ENCODE measurements at regions not wholly inside any gene's neighbourhood (a gene's known extent, or its start where the extent isn't known, plus 50 kb on each side); places are given as distances from the start of the nearest gene placed in this dataset.
"Not testable (repeated sequence)": the region's sequence is repeated elsewhere in the genome, so short reads cannot be mapped to it uniquely, and the experiment has no call there.

DNA sequence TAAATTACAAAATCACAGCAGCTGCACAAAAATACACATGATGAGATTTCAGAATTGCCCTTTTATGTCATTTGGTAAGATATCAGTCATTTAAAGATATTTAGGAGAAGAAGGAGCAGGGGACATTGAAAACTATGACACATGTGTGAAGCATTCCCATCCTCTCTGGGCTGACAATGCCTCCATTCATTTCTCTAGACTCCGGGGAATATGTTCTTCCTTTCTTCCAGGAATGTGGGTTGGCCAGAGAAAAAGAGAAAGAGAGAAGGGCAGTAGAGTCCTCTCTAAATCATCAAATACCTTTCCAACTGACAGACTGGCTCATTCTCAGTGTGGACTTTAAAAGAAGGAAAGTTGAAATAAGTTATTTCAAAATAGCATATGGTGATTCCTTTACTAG, 205.6 kb upstream of the ADAMTSL1 start:
- DNase-seq = no peak
- in situ Hi-C loops (cut with HindIII; ENCODE audit: low pct_ligation_motif_present, low pct_unique_long_range_greater_than_20kb, low sequenced_read_pairs) = loop anchor here (25.0 kb wide), 1 partner anchor 144 kb away; no protein-coding TSS in a partner anchor

DNA sequence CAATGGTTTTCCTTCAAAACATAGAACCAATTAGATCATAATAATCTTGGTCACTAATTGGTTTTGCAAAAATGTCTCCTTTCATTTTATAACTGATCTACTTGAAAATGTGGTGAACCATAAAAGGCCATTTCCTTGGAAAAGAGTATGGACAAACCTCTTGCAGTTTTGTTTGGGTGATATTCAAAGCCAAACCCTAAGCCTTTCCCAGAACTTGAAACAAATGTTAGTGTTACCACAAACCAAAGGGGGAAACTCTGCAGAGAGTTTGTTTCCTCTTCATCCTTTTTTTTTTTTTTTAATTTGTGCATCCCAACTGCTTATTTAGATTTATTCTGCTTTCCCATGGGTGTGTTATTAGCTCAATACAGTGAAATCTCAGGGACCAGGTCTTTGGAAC, 204.4 kb upstream of the ADAMTSL1 start:
- DNase-seq = no peak
- in situ Hi-C loops (cut with HindIII; ENCODE audit: low pct_ligation_motif_present, low pct_unique_long_range_greater_than_20kb, low sequenced_read_pairs) = loop anchor here (25.0 kb wide), 1 partner anchor 143 kb away; no protein-coding TSS in a partner anchor

DNA sequence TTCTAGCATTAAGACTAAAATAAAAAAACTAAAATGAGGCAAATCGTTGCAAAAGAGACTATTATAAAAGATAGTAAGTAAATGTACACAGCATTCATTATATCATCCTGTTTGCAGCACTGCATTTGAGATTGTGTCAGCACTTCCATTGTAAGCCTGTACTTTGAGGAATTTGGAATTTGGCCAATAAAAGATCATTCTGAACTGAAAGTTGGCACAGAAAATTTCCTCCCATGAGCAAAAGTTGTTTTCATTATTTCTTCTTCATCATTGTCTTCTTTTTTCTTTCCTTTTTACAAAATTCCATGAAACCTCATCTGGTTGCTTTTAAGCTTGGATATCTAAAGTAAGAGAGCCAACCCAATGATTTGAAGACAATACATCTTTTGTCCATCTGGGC, 199.3 kb upstream of the ADAMTSL1 start:
- in situ Hi-C loops (cut with HindIII; ENCODE audit: low pct_ligation_motif_present, low pct_unique_long_range_greater_than_20kb, low sequenced_read_pairs) = loop anchor here (25.0 kb wide), 1 partner anchor 138 kb away; no protein-coding TSS in a partner anchor
- no peak for DNase-seq

DNA sequence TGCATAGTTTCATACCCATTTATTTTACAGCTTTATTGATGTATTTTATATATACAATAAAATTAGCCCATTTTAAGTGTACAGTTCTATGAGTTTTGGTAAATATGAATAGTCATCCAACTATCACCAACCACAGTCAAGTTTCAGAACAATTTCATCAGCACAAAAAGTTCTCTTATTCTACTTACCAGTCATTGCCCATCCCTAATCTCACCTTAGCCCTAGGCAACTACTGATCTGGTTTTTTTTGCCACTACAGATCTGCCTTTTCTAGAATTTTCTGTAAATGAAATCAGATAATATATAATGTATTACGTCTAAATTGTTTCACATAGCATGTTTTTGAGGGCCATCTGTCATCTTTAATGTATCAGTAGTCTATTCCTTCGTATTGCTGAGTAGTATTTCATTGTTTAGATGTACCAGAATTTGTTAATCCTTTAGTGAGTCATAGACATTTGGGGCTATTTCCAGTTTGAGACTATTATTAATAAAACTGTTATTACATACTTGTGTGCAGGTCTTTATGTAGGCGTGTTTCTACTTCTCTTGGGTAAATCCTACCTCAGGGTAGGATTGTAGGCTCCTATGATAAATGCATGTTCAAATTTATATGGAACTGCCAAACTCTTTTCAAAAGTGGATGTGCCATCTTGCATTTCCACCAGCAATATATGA, 198.5 kb upstream of the ADAMTSL1 start:
- in situ Hi-C loops (cut with HindIII; ENCODE audit: low pct_ligation_motif_present, low pct_unique_long_range_greater_than_20kb, low sequenced_read_pairs) = no loop called here
- no peak for DNase-seq

DNA sequence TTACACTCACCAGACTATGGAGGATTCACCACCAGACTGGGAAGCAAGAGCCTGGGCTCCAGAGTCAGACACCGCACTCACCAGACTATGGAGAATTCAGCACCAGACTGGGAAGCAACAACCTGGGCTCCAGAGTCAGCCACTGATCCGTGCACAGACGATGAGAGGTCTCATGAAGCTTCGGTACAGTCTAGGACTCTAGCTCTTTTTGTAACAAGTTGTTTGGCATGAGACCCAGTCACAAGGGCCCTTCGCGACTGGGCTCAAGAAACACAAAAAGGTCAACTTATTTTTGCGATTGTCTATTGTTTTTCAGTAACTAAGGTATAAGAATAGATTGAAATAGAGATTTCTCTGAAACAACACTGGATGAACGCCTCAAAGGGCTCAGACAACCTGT, 192.7 kb upstream of the ADAMTSL1 start:
- DNase-seq = no peak
- in situ Hi-C loops (cut with HindIII; ENCODE audit: low pct_ligation_motif_present, low pct_unique_long_range_greater_than_20kb, low sequenced_read_pairs) = no loop called here

DNA sequence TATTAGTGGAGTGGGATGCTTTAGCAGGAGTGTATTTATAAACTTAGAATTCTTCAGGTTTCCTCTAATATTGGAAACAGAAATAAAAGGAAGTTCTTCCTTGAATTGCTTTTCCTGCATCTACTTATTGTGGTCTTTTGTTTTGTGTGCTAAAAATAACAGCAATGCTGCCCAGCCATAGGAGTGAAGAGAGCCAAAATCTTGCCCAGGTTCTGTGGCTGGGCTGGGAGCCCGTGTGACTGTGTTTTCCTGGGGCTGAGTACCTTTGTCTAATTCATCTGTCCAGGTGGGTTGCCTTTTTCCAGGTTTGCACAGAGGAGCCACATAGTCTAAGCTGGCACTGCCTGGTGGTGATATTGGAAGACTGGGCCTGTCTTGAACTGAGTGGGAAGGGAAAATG, 179.7 kb upstream of the ADAMTSL1 start:
- in situ Hi-C loops (cut with HindIII; ENCODE audit: low pct_ligation_motif_present, low pct_unique_long_range_greater_than_20kb, low sequenced_read_pairs) = no loop called here
- DNase-seq = no peak

DNA sequence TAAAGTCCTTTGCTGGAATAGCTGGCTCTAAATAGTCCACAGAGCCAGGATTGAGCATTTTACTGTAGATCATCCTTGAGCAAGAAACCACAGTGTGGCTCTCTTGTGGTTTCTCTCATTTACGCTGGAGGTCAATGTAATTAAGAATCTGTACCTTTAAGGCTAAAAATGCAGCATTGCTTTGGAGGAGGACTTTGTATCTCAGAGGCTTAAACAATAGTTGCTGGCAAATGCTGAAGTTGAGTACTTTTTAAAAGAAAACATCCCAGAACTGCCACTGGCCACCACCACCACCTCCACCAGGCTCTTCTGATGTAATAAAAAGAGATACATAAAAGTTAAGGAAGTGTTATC, 177.3 kb upstream of the ADAMTSL1 start:
- in situ Hi-C loops (cut with HindIII; ENCODE audit: low pct_ligation_motif_present, low pct_unique_long_range_greater_than_20kb, low sequenced_read_pairs) = no loop called here
- no peak for DNase-seq

DNA sequence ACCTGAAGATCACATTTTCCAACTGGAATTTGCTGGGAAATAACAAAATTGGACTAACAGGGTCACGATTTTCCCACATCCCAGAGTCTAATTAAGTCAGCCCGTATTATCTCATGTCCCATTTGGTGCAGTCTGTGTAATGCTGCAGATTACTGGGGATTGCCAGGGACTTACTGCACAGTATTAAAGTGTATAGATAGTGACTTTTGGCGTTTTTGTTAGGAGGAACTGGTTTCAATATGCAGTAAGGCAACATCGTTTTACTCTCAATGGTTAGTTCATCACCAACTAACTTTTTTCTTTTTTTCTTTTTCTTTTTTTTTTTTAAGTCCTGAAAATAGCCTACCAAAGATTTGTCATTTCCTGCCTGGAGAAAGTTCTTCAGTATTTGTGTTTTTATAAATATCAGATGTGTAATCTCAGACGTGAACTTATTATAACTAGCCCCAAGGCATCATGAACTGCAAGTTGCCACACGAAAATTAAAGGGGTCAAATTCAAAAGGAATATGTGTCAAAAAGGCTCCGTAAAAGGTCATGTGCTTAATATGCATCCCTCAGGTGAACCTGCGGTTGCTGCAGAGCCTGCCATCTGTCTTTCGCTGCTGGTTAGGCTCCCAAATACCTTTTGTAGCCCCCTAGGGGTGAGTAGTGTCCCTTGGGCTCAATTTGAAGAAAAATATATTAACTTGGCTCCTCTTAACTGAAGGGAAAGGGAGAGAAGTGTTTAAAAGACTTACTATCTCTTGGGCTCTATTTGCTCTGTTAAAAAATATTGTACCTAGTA, 176.7 kb upstream of the ADAMTSL1 start:
- no peak for DNase-seq
- in situ Hi-C loops (cut with HindIII; ENCODE audit: low pct_ligation_motif_present, low pct_unique_long_range_greater_than_20kb, low sequenced_read_pairs) = no loop called here

DNA sequence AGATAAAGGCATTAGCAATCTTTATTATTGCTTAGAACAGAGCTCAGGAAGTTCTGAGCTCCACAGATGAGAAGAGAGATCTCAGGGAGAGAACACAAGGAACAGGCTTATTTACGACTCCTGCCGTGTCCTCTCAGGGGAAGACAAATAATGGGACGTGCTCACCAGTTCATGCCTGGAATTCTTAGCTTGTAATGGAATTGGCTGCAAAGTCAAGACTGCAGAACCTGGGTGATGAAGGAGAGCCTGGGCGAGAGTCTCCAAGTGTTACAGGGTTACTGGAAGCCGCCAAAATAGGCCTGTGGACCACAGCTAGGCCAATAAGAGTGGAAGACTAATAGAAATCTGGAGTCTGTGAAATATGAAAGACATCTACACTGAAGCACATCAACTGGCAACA, 174.5 kb upstream of the ADAMTSL1 start:
- no peak for DNase-seq
- in situ Hi-C loops (cut with HindIII; ENCODE audit: low pct_ligation_motif_present, low pct_unique_long_range_greater_than_20kb, low sequenced_read_pairs) = no loop called here

DNA sequence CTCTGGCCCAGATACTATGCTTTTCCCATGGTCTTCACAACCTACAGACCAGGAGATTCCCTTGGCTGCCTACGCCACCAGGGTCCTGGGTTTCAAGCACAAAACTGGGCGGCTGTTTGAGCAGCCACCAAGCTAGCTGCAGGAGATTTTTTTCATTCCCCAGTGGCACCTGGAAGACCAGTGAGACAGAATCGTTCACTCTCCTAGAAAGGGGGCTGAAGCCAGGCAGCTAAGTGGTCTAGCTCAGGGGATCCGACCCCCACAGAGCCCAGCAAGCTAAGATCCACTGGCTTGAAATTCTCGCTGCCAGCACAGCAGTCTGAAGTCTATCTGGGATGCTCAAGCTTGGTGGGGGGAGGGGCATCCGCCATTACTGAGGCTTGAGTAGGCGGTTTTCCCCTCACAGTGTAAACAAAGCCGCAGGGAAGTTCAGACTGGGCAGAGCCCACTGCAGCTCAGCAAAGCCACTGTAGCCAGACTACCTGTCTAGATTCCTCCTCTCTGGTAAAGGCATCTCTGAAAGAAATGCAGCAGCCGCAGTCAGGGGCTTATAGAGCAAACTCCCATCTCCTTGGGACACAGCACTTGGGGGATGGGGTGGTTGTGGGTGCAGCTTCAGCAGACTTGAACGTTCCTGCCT, 168.7 kb upstream of the ADAMTSL1 start:
- DNase-seq; in situ Hi-C loops (cut with HindIII; ENCODE audit: low pct_ligation_motif_present, low pct_unique_long_range_greater_than_20kb, low sequenced_read_pairs): not testable (repeated sequence)

DNA sequence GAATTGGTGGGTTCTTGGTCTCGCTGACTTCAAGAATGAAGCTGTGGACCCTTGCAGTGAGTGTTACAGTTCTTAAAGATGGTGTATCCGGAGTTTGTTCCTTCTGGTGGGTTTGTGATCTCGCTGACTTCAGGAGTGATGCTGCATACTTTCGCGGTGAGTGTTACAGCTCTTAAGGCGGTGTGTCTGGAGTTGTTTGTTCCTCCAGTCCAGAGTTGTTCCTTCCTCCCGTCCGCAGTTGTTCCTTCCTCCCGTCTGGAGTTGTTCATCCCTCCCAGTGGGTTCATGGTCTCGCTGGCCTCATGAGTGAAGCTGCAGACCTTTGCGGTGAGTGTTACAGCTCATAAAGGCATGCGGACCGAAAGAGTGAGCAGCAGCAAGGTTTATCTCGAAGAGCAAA, 159.6 kb upstream of the ADAMTSL1 start:
- DNase-seq = no peak
- in situ Hi-C loops (cut with HindIII; ENCODE audit: low pct_ligation_motif_present, low pct_unique_long_range_greater_than_20kb, low sequenced_read_pairs) = no loop called here

DNA sequence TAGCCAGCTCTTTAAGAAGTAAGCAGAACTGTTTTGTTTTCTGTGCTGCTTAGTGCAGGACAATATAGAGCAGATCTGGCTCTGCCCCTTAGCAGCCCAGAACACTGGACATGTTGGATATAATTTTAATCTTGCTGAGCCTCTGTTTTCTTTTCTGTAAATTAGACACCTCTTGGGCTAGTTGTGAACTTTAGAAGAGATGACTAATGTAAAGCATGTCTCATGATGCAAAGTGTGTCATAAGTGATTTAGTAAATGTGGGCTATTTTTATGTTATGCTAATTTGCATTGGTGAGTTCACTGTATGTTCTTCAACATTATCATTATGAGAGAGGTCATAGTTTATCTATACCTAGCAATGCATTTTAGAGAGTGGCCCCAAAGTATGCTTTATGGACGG, 156.1 kb upstream of the ADAMTSL1 start:
- in situ Hi-C loops (cut with HindIII; ENCODE audit: low pct_ligation_motif_present, low pct_unique_long_range_greater_than_20kb, low sequenced_read_pairs) = no loop called here
- no peak for DNase-seq

DNA sequence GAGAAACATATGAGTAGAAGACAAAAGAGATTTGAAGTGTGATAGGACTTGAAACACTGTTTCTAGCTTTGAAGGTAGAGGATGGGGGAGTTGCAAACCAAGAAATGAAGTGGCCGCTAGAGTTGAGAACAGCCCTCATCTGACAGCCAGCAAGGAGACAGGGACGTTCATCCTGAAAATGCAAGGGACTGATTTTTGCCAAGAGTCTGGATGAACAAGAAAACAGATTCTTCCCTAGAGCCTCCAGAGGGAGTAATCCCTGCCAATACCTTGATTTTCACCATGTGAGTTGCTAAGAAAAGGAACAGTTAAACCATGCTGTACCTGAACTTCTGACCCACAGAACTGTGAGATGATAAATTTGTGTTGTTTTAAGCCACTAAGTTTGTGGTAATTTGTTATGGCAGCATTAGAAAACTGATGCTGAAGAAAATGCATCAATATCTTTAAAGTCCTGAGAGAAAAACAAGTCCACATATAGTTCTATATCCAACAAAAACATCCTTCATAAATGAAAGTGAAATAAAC, 154.0 kb upstream of the ADAMTSL1 start:
- in situ Hi-C loops (cut with HindIII; ENCODE audit: low pct_ligation_motif_present, low pct_unique_long_range_greater_than_20kb, low sequenced_read_pairs) = no loop called here
- peak; percentile 5 for DNase-seq

DNA sequence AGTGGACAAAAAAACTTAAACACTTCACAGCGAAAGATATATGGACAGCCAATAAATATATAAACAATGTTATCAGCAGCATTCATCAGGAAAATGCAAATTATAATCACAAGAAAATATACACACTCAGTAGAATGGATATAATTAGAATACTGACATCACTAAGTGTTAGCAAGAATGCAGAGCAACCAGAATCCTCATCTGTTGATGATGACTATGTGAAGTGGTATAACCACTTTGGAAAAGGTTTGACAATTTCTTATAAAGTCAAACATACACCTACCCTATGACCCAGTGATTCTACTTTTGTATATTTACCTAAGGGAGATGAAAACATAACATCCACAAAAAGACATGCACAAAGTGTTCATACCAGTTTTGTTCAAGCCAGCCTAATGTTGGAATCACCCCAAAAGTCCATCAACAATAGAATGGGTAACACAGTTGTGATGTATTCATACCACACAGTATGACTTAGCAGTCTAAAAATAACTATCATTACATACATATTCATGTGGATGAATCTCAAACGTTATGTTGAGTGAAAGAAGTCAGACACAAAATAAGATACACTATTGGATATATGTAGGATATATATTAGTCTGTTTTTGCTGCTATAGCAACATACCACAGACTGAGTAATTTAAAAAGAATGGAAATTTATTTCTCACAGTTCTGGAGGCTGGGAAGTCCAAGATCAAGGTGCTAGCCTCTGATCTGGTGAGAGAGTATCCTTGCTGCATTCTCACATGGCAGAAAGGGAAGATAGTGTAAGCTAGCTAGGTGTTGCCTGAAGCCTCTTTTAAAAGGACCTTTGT, 148.8 kb upstream of the ADAMTSL1 start:
- DNase-seq = no peak
- in situ Hi-C loops (cut with HindIII; ENCODE audit: low pct_ligation_motif_present, low pct_unique_long_range_greater_than_20kb, low sequenced_read_pairs) = no loop called here

DNA sequence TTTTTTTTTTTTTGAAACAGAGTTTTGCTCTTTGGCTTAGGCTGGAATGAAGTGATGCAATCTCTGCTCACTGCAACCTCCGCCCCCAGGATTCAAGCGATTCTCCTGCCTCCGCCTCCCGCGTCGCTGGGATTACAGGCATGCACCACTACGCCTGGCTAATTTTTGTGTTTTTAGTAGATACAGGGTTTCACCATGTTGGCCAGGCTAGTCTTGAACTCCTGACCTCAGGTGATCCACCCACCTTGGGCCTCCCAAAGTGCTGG, 148.3 kb upstream of the ADAMTSL1 start:
- DNase-seq; in situ Hi-C loops (cut with HindIII; ENCODE audit: low pct_ligation_motif_present, low pct_unique_long_range_greater_than_20kb, low sequenced_read_pairs): not testable (repeated sequence)

DNA sequence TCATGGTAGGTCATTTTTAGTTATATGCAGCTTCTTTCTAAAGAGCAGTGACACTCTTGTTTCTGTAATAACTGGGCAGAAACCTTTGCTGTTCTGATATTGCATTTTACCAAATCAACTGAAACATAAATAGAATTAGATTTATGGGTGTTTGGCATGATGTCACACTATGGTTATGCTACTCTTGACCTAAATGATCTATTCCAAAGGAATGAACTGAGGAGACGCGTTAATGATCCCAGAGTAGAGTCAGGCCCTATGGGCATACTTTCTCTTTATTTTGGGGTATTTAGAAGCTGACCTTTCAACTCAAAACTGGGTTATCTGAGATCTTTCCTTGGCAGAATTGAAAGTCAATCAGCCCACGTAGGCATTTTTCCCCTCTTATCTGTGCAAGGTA, 146.8 kb upstream of the ADAMTSL1 start:
- in situ Hi-C loops (cut with HindIII; ENCODE audit: low pct_ligation_motif_present, low pct_unique_long_range_greater_than_20kb, low sequenced_read_pairs) = no loop called here
- no peak for DNase-seq

DNA sequence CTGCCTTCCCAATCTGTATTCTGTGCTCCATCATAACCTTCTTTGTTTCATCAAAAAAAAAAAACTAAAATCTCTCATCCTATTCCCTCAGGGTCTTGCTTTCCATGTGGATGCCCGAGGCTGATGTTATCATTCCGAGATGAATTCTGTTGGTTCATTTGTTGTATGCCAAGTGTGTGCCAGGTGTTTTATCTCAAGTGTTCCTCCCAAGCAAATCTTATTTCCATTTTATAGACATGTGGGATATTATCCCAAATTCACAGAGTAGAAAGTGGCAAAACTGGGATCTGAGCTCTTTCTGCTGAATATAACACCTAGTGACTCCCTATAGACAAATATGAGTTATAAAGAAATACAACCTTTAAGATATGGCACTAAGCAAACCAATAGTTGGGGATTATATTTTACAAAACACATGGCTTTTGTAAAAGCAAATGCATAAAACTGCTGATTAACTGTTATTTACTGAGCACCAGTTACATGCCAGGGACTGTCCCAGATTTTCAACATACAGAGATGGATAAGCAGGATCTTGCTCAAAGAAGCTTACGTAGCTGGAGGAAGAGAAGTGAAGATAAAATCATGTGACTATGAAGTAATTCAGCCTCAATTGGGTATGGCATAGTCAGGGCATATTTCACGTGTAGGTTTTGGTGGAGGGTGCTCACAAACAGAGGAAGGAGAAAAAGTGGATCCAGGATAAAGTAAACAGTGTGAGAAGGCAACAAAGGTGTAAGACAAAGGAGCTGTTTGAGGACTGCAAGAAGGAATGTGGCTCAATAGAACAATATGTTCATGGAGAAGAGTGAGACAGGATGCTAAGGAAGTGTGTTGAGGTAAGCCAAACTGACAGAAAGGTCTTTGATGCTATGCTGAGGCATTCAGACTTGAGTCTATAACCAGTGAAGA, 143.3 kb upstream of the ADAMTSL1 start:
- in situ Hi-C loops (cut with HindIII; ENCODE audit: low pct_ligation_motif_present, low pct_unique_long_range_greater_than_20kb, low sequenced_read_pairs) = no loop called here
- no peak for DNase-seq

DNA sequence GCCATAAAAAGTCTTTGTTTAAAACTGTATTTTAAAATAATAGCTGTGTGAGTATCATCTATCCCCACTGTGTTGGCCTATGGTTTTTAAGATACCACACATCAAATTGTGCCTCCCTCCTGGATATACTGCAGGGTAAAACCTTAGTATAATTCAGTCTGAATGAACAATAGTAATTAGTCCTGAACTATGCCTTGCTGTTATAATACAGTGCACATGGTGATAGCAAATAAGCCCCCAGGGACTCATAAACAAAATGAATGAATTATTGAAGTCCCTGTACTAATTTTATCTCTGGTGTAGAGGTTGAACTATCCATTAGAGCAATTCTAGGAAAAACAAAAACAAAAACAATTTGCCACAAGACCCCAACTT, 142.7 kb upstream of the ADAMTSL1 start:
- in situ Hi-C loops (cut with HindIII; ENCODE audit: low pct_ligation_motif_present, low pct_unique_long_range_greater_than_20kb, low sequenced_read_pairs) = no loop called here

More for the DNA sequence above, 142.7 kb upstream of the ADAMTSL1 start:
- DNase-seq = no peak
